ENCODE measurements at regions not wholly inside any gene's neighbourhood (a gene's known extent, or its start where the extent isn't known, plus 50 kb on each side); places are given as distances from the start of the nearest gene placed in this dataset.

GRCh38 chr10:44650691-44651661 is 260.2 kb upstream of the TMEM72 start:
- TF ChIP-seq, protein P1, sequence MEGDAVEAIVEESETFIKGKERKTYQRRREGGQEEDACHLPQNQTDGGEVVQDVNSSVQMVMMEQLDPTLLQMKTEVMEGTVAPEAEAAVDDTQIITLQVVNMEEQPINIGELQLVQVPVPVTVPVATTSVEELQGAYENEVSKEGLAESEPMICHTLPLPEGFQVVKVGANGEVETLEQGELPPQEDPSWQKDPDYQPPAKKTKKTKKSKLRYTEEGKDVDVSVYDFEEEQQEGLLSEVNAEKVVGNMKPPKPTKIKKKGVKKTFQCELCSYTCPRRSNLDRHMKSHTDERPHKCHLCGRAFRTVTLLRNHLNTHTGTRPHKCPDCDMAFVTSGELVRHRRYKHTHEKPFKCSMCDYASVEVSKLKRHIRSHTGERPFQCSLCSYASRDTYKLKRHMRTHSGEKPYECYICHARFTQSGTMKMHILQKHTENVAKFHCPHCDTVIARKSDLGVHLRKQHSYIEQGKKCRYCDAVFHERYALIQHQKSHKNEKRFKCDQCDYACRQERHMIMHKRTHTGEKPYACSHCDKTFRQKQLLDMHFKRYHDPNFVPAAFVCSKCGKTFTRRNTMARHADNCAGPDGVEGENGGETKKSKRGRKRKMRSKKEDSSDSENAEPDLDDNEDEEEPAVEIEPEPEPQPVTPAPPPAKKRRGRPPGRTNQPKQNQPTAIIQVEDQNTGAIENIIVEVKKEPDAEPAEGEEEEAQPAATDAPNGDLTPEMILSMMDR (IDR thresholded peaks at IDR 0.05) = no peak
- TF ChIP-seq POLR2A (IDR thresholded peaks at IDR 0.05) = no peak

Measured in thyroid gland (tissue), 4 donors.